Lower leg skin (tissue), 4 donors: ENCODE measurements at regions not wholly inside any gene's neighbourhood (a gene's known extent, or its start where the extent isn't known, plus 50 kb on each side); places are given as distances from the start of the nearest gene placed in this dataset.

Source experiments
- DNase-seq, 2 donors: peaks; one replicate each; pipeline ENCODE4 v3.0.0-alpha.2; 2019; ENCODE audit warnings: low spot score in 2 of 2
- H3K4me3 ChIP-seq: fragments of 200-600 bp; sonication (generic); 2 replicates; pipeline ENCODE4 v1.5.1; 2017; ENCODE audit warnings: mild to moderate bottlenecking, low read depth; ENCODE audit not compliant: poor library complexity, severe bottlenecking
- POLR2A ChIP-seq, 2 donors: fragments of 450-650 bp; IDR thresholded peaks; one replicate each; pipeline ENCODE4 v1.6.1; 2016 to 2017; ENCODE audit warnings: antibody characterized with exemption in 2 of 2, mild to moderate bottlenecking in 1 of 2, moderate library complexity in 1 of 2
- WGBS, 2 donors: methylation state at CpG; one replicate each; pipeline ENCODE4 v1.1.5; 2018; 5-methylcytosine and 5-hydroxymethylcytosine counted together
- intact Hi-C: fragments of 100-400 bp; cut with DNase I; formaldehyde crosslinking; loops from one replicate; pipeline ENCODE4 v1.15.0; 2023; ENCODE audit warnings: low total_unique reads
- TF ChIP-seq, protein P1 (sequence below), 3 donors: fragments of 450-650 bp; IDR thresholded peaks; one replicate each; pipeline ENCODE4 v1.5.1; 2016; ENCODE audit warnings: antibody characterized with exemption in 3 of 3, mild to moderate bottlenecking in 3 of 3, moderate library complexity in 2 of 3

DNA sequence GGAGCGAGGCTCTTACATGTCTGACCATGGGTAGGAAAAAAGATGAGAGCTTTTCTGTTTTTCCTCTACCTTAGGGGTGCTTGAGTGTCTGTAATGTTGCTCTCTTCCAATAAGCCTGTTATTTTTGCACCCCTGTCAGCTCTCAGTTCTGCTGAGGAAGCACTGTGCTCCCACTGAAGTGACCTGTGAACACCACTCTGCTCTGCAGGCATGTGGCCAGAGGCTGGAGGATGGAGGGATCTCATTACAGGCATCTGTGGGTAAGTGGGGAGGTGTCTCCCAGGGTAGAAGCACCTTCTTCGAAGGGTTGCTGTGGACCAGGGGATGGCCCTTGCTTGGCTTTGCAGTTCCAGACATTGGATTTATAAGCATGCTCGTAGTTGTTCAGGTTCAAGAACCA, 56.8 kb upstream of the RBM15 start:
- intact Hi-C loops: no loop called here
- H3K4me3 ChIP-seq: no peak overlapping the region
- TF ChIP-seq POLR2A (IDR thresholded peaks at IDR 0.05): no peak
- TF ChIP-seq, protein P1, sequence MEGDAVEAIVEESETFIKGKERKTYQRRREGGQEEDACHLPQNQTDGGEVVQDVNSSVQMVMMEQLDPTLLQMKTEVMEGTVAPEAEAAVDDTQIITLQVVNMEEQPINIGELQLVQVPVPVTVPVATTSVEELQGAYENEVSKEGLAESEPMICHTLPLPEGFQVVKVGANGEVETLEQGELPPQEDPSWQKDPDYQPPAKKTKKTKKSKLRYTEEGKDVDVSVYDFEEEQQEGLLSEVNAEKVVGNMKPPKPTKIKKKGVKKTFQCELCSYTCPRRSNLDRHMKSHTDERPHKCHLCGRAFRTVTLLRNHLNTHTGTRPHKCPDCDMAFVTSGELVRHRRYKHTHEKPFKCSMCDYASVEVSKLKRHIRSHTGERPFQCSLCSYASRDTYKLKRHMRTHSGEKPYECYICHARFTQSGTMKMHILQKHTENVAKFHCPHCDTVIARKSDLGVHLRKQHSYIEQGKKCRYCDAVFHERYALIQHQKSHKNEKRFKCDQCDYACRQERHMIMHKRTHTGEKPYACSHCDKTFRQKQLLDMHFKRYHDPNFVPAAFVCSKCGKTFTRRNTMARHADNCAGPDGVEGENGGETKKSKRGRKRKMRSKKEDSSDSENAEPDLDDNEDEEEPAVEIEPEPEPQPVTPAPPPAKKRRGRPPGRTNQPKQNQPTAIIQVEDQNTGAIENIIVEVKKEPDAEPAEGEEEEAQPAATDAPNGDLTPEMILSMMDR (IDR thresholded peaks at IDR 0.05): no peak
- DNase-seq: peak in 1 of 2 donors; percentile 56
- WGBS, 2 donors: 95 to 96% methylated on average over 3 of the region's 3 CpGs

DNA sequence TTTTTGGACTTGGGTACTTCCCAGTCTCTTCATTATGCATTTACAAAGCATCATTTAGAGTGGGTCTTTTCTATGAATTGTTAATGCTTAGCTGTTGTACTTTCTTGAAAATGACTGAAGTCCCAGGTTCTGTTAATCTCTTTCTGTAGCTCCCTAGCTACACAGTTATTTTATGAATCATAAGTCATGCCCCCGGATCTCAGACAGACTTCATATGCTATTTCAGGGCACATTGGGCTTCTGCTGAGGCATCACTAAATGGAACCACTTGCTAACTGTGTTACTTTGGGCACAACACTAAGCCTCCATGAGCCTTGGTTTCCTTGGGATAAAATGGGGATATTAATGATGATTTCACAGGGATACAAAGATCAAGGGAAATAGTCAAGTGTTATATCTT, 55.5 kb upstream of the RBM15 start:
- intact Hi-C loops: no loop called here
- no peak overlapping the region for H3K4me3 ChIP-seq
- no peak for DNase-seq
- 86 to 88% methylated on average over 1 of the region's 1 CpG for WGBS, 2 donors
- TF ChIP-seq, protein P1 (IDR thresholded peaks at IDR 0.05): no peak
- no peak for TF ChIP-seq POLR2A (IDR thresholded peaks at IDR 0.05)

DNA sequence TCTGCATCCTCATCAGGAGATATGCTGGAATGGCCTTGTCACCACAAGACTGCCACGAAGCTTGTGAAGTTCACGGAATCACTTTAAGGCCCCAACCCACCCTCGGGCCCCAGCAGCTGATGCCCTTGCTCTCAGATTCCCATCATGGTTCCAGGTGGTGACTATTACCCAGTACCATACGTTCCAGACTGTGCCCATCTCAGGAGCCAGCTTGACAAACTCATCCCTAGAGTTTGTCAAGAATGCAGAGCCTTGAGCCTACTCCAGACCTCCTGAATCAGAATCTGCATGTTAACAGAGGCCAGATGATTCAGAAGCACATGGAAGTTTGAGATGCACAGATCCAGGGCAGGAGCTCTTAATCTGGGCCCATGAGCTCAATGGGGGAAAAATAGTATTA, 53.9 kb upstream of the RBM15 start:
- TF ChIP-seq, protein P1 (IDR thresholded peaks at IDR 0.05): no peak
- TF ChIP-seq POLR2A (IDR thresholded peaks at IDR 0.05): no peak
- intact Hi-C loops: no loop called here
- H3K4me3 ChIP-seq: no peak overlapping the region
- peak in 1 of 2 donors; percentile 53 for DNase-seq
- 86 to 88% methylated on average over 4 of the region's 4 CpGs for WGBS, 2 donors

DNA sequence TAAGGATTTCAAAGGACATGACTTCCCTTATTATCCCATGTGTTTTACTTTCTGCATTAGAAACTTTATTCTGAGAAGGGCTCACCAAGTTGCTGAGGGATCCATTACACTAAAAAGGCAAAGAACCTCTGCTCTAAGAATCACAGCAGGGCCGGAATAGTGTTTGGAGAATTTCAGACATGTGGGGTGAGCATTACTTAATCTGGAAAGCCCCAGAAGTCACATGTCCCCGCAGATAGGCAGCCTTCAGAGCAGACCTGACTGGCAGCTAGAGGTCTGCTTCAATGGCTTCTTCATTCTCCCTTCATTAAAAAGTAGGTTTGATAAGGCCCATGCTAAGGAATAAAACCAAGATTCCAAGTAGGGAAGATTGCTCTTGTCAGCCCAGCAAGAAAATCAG, 52.6 kb upstream of the RBM15 start:
- no peak overlapping the region for H3K4me3 ChIP-seq
- TF ChIP-seq, protein P1 (IDR thresholded peaks at IDR 0.05): no peak
- no peak for TF ChIP-seq POLR2A (IDR thresholded peaks at IDR 0.05)
- WGBS, 2 donors: 31 to 63% methylated on average over 2 of the region's 2 CpGs
- peak in 1 of 2 donors; percentile 7 for DNase-seq
- intact Hi-C loops: no loop called here

DNA sequence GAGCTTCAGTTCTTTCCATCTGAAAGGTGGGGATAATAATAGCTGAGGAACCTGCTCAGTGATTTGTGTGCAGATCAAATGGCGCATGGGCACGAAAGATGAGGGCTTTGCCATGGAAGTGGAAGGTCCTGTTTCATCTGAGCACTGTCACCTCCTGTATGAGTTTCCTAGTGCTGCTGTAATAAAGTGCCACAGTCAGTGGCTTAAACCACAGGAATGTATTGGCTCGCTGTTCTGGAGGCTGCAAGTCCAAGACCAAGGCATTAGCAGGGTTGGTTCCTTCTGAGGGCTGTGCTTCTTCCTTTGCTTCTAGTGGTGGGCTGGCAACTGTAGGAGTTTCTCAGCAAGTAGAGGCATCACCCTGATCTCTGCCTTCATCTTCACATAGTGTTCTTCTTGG, 51.1 kb upstream of the RBM15 start:
- WGBS, 2 donors: 93 to 95% methylated on average over 3 of the region's 3 CpGs
- DNase-seq: no peak
- intact Hi-C loops: no loop called here
- H3K4me3 ChIP-seq: no peak overlapping the region
- TF ChIP-seq, protein P1 (IDR thresholded peaks at IDR 0.05): no peak
- no peak for TF ChIP-seq POLR2A (IDR thresholded peaks at IDR 0.05)
